GM10248 (cell line): ENCODE measurements at regions not wholly inside any gene's neighbourhood (a gene's known extent, or its start where the extent isn't known, plus 50 kb on each side); places are given as distances from the start of the nearest gene placed in this dataset.

ENCODE experiments used
- CTCF ChIA-PET: fragments of 300-600 bp; sonication (Branson Sonifier 250); formaldehyde crosslinking; extraction: SDS; loops from one replicate; lab custom pipeline; 2021; ENCODE audit warnings: antibody characterized with exemption; lab: Yijun Ruan, JAX
- POLR2A ChIA-PET: fragments of 350-650 bp; sonication (Branson Sonifier 250); formaldehyde crosslinking; extraction: SDS; loops from one replicate; lab custom pipeline; 2020; ENCODE audit warnings: antibody characterized with exemption; lab: Yijun Ruan, JAX
- DNase-seq: peaks from one replicate; pipeline ENCODE4 v3.0.0; 2012; ENCODE audit errors: extremely low spot score
- CTCF ChIP-seq: IDR thresholded peaks from 2 replicates; pipeline ENCODE4 v1.5.1; 2012; ENCODE audit warnings: mild to moderate bottlenecking, low read depth; ENCODE audit errors: extremely low read depth, missing control alignments, control extremely low read depth

- no peak for DNase-seq
- TF ChIP-seq CTCF: no peak
- POLR2A ChIA-PET: no interaction called here
- CTCF ChIA-PET: no interaction called here
Measured at GRCh38 chr5:130651440-130651839, 513.6 kb downstream of the HINT1 start.

- ChIA-PET POLR2A (no interaction called here), CTCF (no interaction called here)
- no peak for DNase-seq
- no peak for TF ChIP-seq CTCF
Measured at GRCh38 chr5:130643321-130643720, 521.7 kb downstream of the HINT1 start.

GRCh38 chr5:130642461-130642860, 522.6 kb downstream of the HINT1 start:
- POLR2A ChIA-PET: no interaction called here
- CTCF ChIA-PET: no interaction called here
- TF ChIP-seq CTCF: no peak
- DNase-seq: no peak

- no peak for TF ChIP-seq CTCF
- ChIA-PET CTCF (no interaction called here), POLR2A (no interaction called here)
- no peak for DNase-seq
Measured at GRCh38 chr5:130627145-130627544, 537.9 kb downstream of the HINT1 start.

GRCh38 chr5:130624805-130625204, 540.3 kb downstream of the HINT1 start:
- ChIA-PET CTCF (interaction anchor here (1.0 to 1.5 kb wide), 3 partner anchors 9 to 39 kb away, joined by 3 to 4 read pairs (median 3); no protein-coding TSS in a partner anchor), POLR2A (no interaction called here)
- no peak for TF ChIP-seq CTCF

GRCh38 chr5:130616161-130616560, 548.9 kb downstream of the HINT1 start:
- no peak for TF ChIP-seq CTCF

More at GRCh38 chr5:130624805-130625204, 540.3 kb downstream of the HINT1 start:
- no peak for DNase-seq

More at GRCh38 chr5:130616161-130616560, 548.9 kb downstream of the HINT1 start:
- DNase-seq: no peak
- ChIA-PET POLR2A (no interaction called here), CTCF (interaction anchor here (1.0 kb wide), 1 partner anchor 12 kb away, joined by 3 read pairs; no protein-coding TSS in a partner anchor)
